ENCODE measurements at regions not wholly inside any gene's neighbourhood (a gene's known extent, or its start where the extent isn't known, plus 50 kb on each side); places are given as distances from the start of the nearest gene placed in this dataset.

DNA sequence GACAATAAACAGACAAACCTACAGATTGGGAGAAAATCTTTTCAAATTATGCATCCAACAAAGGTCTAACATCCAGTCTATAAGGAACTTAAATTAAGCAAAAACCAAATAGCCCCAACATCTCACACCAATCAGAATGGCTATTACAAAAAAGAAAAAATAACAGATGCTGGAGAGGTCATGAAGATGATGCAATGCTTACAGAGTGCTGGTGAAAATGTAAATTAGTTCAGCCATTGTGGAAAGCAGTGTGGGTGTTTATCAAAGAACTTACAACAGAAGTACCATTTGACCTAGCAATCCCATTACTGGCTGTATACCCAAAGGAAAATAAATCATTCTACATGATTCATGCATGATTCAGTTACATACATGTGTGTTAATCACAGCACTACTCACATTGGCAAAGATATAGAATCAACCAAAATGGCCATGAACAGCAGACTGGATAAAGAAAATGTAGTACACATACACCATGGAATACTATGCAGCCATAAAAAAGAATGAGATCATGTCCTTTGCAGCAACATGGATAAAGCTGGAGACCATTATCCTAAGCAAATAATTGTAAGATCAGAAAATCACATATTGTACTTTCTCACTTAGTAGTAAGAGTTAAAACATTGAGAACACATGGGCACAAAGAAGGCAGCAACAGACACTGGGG, 223.9 kb upstream of the WSB1 start:
- TF ChIP-seq, protein P1, sequence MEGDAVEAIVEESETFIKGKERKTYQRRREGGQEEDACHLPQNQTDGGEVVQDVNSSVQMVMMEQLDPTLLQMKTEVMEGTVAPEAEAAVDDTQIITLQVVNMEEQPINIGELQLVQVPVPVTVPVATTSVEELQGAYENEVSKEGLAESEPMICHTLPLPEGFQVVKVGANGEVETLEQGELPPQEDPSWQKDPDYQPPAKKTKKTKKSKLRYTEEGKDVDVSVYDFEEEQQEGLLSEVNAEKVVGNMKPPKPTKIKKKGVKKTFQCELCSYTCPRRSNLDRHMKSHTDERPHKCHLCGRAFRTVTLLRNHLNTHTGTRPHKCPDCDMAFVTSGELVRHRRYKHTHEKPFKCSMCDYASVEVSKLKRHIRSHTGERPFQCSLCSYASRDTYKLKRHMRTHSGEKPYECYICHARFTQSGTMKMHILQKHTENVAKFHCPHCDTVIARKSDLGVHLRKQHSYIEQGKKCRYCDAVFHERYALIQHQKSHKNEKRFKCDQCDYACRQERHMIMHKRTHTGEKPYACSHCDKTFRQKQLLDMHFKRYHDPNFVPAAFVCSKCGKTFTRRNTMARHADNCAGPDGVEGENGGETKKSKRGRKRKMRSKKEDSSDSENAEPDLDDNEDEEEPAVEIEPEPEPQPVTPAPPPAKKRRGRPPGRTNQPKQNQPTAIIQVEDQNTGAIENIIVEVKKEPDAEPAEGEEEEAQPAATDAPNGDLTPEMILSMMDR (IDR thresholded peaks at IDR 0.05): no peak
- no peak for TF ChIP-seq POLR2A (IDR thresholded peaks at IDR 0.05)

Data from ovary (tissue), 3 donors.